Effector CD8-positive, alpha-beta T cell (primary cell): ENCODE measurements at regions not wholly inside any gene's neighbourhood (a gene's known extent, or its start where the extent isn't known, plus 50 kb on each side); places are given as distances from the start of the nearest gene placed in this dataset.

ENCODE experiments used
- DNase-seq: peaks from one replicate; lab custom pipeline; 2025; lab: John Stamatoyannopoulos, UW

DNA sequence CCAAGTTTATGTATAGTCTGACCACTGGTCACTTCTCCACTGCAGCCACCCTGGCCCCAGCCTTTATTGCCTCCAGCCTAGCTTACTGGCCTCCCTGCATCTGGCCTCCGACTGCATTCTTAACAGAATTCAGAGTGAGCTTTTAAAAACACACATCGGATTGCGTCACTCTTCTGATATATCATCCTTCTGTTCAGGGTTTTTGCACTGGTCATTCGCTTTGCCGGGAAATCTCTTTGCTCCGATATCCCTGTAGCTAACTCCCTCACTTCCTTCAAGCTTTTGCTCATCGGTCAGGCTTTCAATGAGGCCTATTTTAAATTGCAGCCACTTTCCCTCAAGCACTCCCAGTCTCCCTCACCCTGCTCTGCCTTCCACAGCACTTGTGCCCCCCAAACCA, 101.6 kb upstream of the DLX2 start:
- DNase-seq = no peak

DNA sequence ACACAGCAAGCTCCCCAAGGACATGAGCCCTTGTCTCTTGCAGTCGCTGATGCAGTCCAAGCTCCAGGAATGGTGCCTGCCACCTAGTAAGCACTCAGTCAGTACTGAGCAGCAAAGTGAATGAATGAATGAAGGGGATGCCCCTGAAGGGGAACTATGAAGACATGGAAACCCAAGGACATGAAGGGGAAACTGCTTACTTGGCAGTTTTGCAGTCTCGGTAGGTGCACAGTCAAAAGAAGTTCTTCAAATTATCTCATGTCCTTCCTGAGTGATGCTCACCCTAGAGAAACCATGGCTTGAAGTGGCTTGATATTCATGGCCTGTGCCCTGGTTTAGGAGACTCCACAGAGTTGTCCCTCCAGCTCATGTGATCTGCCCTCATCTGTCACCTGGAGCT, 102.1 kb upstream of the DLX2 start:
- no peak for DNase-seq

DNA sequence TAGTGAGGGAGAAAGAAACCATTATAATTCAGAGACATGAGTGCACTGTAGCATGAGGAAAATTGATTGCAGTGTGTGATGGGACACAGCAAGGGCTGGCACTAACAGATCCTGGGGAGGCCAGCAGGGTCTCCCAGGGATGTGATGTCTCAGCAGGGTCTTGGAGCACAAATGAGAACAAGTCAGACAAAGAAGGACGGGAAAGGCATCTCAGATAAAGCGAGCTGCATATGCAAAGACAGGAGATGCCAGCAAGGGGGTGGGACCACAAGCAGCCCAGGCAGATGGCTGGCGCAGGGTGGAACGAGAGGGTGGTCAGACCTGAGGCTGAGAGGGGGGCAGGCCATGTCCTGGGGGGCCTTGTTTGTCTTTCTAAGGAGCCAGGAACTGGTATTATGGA, 102.6 kb upstream of the DLX2 start:
- no peak for DNase-seq

DNA sequence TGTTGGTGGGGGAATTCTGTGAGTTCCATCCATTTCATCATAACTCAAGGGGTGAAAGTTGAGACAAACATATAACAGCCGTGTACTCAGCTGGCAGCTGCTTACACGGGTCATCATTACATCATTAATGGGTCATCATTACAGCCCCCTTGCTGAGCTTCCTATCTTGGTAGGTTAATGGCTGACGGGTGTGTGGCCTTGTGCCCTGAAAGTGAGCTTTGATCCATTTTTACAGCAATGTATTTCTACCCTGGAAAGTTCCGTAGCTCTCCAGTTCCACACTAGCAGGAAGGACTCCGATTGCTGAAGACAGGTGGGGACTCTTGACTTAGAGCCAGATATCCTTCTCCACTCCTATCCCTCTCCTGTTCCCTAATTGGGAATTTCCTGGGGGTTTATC, 105.2 kb upstream of the DLX2 start:
- DNase-seq = no peak

DNA sequence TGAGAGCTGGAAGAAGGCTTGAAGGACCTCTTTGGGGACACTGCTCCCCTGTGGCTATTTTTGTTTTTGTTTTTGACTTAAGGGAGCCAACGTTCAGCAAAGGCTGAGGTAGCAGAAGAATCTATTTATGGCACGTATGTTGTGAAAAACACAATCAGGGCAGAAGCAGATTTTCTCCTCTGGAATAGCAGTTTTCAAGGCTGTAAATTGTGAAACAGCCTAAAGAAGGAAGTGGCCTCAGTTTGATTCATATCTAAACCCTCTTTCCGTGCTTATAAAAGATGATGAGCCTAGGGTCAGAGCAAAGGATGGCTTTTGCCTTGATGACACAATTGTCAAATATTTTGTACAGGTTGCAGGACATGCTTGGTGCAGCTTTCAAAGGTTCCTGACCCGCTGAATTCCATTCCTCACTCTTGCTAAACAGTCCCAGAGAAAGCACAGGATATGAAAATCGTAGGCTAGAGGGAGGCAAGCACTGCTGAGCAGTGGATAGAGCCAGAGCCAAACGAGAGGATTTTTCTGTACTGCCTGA, 106.2 kb upstream of the DLX2 start:
- no peak for DNase-seq

DNA sequence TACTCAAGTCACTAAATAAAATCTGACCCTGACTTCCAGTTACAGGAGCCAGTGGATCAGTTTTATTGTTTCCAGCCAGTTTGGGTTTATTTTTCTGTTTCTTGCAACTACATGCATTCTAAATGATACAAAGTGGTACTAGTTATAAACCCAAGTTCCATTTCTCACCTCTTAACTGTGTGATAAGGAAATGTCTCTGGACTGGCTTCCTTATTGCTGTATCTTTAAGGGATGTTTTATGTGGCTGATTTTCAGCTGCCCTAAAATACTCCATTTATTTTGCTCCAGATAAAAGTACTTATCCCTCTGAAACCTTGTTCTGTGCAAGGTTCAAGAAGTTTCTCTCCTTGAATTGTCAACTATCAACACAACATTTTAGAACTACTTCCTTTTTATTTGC, 107.9 kb upstream of the DLX2 start:
- no peak for DNase-seq

DNA sequence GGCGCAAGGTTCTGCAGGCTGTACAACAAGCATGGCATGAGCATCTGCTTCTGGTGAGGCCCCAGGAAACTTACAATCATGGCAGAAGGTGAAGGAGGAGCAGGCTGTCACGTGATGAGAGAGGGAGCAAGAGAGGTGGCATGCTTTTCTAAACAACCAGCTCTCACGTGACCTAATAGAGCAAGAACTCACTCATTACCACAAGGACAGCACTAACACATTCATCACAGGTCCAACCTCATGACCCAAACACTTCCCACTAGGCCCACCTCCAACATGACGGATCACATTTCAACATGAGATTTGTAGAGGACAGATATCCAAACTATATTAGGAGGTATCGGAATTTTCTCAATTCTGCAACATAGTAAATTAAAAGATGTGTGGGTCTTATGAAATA, 108.8 kb upstream of the DLX2 start:
- no peak for DNase-seq

DNA sequence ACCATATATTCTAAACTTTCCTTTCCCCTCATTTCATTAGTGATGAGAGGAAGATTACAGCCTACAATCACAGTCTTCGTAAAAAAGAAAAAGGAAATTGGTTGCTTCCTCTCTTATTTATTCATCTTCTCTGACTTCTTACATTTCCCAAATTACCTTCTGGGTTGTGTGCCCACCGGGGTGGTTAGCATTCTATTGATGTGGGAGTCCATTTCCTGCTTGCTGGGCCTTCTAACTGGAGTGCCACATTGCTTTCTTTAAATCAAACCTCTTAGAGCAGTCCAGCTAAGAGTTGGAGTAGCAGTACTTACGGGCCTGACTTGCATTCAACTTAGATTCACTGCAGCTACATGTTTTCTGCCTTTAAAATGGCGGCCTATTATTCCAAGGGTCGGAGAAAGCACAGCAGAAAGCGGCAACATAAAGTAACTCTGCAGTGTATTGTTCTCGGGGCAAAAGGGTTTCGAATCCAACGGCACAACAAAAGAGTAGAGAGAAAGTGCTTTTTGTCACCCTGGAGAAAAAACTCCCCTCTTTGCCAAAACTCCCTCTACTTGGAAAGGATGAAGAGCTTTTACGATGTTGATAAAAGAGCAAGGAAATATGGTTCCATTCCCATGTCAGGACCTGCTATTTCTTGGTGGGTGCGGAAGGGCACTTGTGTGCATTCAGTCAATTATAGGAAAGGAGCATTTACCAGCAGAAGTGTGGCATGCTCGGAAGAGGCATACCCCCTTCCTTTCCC, 110.6 kb upstream of the DLX2 start:
- DNase-seq = no peak

DNA sequence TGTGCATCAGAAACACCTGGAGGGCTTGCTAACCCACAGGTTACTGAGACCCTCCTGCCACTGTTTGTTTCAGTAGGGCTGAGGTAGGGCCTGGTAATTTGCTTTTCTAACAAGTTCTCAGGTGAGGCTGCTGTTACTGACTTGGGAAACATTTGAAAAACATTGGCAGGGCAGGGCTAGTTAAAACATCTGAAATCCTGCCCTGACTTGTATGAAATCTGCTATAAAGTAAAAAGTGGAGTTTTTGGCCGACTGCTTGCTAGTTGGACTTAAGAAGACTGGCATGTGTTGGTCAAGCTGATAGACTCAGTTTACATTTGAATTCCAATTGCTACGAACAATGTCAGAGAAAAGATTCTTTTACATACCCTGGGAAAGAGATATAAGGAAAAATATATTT, 111.6 kb upstream of the DLX2 start:
- DNase-seq = no peak

DNA sequence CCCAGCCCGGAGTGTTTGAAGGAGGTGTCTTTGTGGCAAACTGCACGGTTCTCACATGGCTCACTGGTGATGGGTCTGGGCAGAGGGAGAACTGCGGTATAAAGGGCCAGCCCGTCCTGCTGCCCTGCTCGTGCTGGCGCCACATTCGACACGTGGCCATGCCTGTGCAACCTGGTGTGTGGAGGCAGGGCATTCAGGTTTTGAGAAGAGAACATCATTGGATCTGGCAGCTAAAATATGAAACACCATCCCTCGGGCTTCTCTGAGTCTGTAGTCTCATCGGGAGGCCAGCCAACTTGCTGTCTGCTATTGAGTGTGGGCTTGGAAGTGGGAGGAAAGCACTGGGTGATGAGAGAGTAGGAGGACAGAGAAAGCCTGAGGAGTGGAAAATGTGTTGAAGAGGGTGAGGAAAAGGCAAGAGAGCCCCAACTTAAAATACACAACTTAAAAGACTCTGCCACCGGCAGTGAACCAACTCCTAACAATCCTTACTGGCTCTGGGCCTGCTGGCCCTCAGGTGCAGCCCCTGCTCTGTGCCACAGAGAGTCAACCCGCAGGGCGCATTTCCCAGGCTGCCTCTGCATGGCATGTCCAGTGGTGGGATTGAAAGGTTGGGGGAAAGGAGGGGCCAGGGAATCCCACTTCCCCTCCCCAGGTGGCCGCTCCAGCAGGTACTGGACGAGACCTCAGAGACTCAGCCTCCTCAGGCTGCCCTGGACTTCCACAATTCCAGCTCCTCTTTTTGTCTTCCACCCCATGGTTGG, 112.7 kb upstream of the DLX2 start:
- DNase-seq = no peak

DNA sequence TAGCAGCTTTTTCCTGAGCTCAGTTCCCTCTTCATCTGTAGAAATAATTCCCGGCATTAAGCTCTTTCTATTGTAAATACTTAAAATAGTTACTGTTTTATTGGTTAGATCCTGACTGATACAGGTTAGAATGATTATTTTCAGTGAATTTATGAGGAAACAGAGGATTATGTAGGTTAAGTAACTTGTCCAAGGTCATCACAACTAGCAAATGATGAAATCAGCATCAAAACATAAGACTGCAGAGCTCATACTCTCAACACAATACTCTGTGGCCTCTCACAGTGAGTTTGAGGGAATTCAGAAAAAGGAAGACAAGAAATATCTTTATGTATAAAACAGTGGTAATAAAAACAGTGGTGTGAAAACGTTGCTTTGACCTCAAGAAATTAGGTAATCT, 113.2 kb upstream of the DLX2 start:
- no peak for DNase-seq

DNA sequence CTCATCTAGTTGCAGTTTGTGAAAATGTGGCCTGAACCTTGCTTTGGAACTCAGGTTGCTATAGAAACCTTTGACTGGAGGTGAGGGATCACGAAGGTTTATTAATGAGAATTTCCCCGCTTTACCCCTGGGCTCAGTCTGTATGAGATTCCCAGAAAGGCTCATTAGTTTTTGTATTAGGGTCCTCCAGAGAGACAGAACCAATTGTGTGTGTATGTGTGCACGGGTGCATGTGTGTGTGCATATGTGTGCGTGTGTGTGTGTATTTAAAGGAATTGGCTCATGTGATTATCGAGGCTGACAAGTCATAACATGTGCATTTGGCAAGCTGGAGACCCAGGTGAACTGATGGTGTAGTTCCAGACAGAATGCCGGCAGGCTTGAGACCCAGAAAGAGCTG, 113.8 kb upstream of the DLX2 start:
- DNase-seq = no peak

DNA sequence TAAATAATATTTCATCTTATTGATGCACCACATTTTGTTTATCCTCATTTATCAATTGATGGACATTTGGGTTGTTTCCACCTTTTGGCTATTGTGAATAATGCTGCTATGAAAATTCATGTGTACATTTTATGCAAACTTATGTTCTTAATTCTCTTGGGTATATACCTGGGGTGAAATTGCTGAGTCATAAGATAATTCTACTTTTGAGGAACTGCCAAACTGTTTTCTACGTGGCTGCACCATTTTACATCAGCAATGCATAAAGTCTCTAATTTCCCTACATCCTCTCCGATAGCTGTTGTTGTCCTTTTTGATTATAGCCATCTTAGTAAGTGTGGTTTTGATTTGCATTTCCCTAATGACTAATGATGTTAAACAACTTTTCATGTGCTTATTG, 116.5 kb upstream of the DLX2 start:
- DNase-seq = no peak

DNA sequence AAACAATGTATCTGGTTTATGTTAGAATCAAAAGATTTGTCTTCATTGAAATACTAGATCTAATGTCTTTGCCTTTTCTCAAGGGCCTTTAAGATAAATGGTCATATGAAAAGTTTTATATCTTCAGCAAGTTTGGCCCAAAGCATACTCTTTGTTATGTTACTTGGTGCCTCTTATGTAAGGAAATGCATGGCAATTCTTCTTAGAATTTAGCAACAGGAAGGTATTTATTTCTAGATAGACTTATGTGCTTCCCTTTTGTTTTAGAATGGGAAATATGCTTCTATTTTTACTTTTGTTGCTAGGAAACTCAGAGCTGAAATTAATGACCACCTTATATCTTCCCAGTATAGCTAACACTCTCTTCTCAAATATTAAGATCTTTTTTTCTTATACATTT, 117.4 kb upstream of the DLX2 start:
- no peak for DNase-seq

DNA sequence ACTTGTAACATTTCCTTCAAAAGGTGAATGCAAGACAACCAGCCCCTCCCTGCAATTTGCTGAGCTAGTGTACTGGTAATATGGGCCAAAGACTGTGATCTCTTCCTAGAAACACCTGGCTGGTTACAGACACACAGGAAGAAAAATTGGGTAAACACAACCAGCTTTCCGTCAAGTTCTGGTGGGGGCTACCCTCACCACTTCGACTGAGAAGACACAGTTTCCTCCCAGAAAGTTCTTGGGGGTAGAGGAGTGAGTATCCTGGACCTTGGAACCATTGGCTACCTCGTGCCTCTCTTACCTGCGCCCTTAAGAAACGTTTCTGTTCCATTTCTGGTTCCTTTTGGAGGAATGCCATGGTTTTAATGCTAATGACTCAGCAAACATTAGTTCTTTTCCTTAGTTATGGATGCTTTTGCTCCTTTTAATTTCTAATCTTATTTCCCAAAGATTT, 120.9 kb upstream of the DLX2 start:
- no peak for DNase-seq

DNA sequence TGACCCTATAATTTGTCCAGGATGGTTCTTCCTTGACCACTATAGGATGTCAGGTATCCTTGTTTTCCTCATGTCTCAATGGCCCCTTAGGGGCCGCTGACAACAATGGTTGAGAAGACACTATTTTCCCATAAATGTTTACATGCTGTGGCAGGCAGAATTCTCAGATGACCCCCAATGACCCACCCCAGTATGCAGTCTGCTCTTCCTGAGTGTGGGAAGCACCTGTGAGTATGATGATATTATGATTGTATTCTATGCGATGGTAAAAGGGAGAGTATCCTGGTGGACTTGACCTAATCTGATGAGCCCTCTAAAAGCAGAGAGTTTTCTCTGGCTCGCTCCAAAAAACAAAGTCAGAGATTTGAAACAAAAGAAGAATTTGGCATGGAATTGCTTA, 123.1 kb upstream of the DLX2 start:
- DNase-seq = no peak

DNA sequence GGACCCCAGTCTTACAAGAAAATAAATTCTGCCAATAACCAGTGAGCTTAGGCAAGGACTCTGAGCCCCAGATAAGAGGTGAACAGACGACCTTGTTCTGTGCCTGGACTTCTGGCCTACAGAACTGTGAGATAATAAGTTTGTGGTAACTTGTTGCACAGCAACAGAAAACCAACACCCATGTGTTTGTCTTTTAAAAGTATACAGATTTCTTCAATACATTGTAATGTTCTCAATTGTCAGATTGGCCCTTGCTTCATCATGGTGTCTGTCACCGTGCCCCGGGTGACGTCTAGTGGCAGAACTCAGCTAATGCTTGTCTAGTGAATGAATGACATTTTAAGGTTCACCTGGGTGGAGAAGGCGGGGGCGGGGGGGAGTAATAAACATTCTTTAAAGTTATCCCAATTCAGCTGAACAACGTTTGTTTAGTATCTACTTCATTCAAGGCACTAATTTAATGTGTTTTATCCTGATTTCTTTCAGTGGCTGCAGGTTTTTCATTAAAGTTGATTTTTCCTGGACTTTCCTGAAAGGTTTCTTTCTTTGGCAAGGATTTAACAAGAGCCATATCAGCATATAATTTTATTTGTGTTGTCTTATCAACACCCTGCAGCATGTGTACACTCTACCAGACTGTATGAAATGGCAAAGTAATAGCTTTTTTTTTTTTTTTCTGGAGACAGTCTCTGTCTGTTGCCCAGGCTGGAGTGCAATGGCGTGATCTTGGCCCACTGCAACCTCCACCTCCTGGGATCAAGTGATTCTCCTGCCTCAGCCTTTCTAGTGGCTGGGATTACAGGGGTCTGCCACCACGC, 123.8 kb upstream of the DLX2 start:
- DNase-seq = no peak

DNA sequence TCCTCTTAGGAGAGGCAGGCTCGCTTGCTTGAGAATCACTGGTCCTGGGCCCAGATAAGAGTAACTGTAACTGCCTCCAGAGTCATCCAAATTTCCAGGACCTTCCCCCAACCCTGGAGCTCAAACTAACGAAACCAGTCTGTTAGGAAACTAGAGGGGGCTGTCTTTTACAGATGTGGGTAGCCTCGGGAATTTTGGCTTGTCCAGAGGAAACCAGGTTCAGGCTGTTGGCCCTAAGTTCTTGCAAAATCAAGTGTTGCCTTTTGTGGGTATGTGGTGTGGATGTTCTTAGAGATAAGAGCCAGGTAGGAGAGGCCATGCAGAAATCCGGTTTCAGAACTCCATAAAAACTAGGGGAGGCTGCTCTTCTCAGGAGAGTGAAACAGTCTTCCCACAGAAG, 125.0 kb upstream of the DLX2 start:
- DNase-seq = no peak

DNA sequence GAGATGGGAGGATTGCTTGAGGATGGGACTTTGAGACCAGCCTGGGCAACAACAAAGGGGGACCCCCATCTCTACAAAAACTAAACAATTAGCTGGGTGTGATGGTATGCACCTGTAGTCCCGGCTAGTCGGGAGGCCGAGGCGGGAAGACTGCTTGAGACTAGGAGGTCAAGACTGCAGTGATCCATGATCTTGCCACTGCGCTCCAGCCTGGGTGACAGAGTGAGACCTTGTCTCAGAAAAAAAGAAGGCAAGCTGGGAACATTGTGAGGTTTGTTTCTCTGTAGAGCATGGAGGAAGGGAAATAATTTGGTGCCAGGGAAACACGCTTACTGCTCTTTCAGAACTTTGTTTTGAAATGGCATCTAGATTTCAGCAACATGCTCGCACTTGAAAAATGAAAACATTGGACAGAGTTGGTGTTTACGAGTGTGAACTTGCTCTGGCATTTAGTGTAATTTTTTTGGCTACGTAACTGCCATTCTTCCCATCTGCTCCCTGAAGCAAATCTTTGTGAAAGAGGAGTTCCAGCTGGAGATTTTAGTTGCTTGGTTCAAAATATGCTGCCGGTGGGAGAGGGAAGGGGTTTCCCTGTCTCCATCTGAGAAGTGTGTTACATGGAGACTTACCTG, 125.6 kb upstream of the DLX2 start:
- no peak for DNase-seq

DNA sequence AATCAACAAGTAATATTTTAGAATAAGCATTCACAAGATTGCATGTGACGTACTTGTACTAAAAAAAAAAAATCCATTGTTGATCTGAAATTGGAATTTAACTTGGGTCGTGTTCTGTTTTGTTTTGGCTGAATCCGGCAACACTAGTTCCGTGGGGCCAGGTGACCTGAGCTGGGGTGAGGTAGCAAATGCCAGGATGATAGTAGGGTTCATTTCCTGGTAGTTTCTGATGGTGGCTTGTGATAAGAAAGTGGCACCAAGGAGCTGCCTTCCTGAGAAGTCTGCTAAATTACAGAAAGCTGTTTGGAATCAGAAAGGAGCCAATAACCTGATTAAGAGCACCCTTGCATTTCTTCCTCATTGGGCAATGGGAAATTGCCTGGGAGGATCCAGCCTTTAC, 126.4 kb upstream of the DLX2 start:
- no peak for DNase-seq

DNA sequence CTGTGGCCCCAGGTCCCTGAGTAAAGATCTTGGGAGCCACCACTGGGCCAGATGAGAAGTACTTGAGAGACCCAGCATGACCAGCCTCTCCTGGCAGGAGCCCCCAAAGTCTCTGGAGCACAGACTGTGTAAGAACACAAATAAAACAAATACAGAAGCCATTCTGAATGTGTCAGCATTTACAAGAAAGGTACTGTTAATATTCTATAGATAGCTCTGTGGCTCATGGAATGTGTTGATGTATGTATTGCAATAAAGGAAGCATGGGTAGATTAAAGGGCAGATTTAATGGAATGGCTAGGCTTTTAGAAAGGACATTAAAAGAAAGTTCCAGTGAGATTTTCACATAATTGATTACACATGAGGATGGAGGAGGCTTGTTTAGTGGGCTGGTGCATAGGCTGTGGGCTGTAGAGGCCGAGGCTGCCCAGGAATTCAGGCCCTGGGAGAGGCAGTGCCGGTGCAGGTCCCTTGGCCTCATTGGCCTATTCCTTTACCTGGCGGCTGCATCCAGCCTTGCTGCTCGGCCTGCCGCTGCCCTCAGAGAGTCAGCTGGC, 127.7 kb upstream of the DLX2 start:
- DNase-seq = no peak

DNA sequence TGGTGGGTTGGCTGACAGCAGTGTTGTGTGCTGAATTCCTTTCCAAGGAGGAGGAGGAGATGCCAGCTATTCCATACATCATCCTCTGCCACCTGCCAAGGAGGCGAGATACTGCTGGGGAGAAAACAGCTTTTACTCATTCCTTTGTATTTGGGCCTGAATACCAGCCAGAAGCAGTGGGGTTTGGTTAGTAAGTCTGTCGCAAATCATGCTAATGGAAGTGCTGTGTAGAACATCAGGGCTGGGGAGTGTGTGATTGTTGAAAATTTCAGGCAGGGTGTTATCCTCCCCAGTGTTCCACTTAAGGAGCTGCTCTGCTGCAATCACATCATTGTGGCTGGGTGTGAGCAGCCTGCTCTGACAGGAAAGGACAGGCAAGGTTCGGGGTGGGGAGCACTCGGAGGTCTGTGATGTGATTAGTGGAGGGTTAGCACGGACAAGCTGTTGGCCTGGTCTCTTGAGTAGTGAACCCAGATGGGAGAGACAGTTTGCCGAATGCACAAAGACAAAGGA, 128.2 kb upstream of the DLX2 start:
- no peak for DNase-seq
